Fibroblast of pulmonary artery (primary cell): ENCODE measurements at regions not wholly inside any gene's neighbourhood (a gene's known extent, or its start where the extent isn't known, plus 50 kb on each side); places are given as distances from the start of the nearest gene placed in this dataset.
A peak's percentile ranks its signal among the peaks of the same experiment; 100 is the strongest.

ENCODE experiments used
- DNase-seq: peaks from one replicate; pipeline ENCODE4 v3.0.0-alpha.2; 2010; ENCODE audit warnings: low read depth
- H3K4me3 ChIP-seq: replicated peaks from 2 replicates; pipeline ENCODE4 v1.5.1; 2011; ENCODE audit warnings: low read depth, mild to moderate bottlenecking, control low read depth, low read length, moderate library complexity
- TF ChIP-seq, protein P1 (sequence below): IDR thresholded peaks from 2 replicates; pipeline ENCODE4 v1.5.1; 2011; ENCODE audit warnings: mild to moderate bottlenecking, control low read depth, low read length, inconsistent platforms; ENCODE audit errors: missing control alignments

- H3K4me3 ChIP-seq, result no peak overlapping the region
- TF ChIP-seq, protein P1, sequence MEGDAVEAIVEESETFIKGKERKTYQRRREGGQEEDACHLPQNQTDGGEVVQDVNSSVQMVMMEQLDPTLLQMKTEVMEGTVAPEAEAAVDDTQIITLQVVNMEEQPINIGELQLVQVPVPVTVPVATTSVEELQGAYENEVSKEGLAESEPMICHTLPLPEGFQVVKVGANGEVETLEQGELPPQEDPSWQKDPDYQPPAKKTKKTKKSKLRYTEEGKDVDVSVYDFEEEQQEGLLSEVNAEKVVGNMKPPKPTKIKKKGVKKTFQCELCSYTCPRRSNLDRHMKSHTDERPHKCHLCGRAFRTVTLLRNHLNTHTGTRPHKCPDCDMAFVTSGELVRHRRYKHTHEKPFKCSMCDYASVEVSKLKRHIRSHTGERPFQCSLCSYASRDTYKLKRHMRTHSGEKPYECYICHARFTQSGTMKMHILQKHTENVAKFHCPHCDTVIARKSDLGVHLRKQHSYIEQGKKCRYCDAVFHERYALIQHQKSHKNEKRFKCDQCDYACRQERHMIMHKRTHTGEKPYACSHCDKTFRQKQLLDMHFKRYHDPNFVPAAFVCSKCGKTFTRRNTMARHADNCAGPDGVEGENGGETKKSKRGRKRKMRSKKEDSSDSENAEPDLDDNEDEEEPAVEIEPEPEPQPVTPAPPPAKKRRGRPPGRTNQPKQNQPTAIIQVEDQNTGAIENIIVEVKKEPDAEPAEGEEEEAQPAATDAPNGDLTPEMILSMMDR, result no peak
- DNase-seq, result no peak
Observed at GRCh38 chr3:111244760-111245159, 173.1 kb downstream of the NECTIN3 start.

DNA sequence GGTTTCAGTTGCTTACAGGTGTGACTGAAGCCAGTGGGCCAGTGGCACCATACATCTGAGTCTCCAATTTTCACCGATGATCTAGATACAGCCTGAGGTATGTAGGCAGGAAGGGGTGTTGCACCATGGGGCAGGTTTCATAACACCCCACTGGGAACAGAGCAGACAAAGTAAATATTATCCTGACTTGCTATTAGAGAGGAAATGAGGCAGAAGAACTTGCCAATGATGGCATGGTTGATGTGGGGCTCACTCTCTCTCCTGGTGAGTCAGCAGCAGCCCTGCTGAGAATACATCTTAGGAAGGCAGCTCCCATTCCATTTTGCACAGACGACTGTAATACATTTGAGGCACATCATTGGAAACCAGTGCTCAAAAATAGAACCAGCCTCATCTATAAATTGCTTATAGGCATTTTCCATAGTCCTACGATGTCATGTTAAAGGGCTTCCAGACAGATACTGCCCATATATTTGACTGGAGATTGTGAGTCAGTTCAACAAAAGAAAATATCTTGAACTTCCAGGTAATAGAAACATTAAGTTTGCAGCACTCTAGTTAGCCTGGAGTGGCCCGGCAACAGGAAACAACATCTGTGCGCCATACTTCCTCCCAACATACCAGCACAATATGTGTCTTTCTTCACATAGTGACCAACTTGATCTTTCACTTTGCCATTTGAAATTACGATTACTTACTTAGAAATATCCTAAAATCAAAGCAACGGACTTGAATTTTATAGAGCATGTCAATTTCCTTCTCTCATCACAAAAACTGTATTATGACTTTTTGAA is 175.5 kb downstream of the NECTIN3 start:
- TF ChIP-seq, protein P1, result no peak
- DNase-seq, result peak; percentile 65

DNA sequence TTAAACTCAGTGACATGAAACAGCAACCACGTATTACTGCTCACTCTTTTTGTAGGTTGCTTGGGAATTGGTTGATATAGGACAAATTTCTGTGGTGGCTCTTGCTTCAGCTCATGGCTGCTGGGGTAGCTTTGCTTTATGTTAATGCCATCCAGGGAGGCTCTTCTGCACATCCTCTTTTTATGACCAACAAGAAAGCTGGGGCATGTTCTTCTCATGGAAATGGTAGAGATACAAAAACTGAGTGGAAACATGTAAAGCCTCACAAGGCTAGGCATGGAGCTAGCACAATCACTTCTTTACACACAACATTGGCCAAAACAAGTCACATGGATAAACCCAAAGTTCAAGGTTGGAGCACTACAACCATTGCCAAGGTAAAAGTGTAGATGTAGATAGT is 176.8 kb downstream of the NECTIN3 start:
- no peak for DNase-seq
- H3K4me3 ChIP-seq, result no peak overlapping the region
- TF ChIP-seq, protein P1, result no peak

More for the DNA sequence above, 175.5 kb downstream of the NECTIN3 start:
- H3K4me3 ChIP-seq, result no peak overlapping the region

DNA sequence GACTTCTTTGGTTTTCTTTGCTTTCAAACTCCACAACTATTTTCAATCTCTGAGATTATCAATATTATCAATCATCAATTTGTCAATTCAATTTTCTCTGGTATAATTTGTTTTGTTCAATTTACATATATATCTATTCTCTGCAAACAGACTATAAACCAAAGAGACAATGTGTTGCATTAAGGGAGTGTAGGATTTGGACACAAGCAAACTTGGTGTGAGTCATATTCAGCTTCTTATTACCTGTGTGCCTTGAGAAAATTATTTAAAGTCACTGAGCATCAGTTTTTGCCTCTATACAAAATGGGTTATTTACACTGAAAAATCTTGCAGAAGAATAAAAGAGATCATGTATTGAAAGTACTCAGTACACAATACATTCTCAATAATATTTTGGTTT is 177.8 kb downstream of the NECTIN3 start:
- no peak overlapping the region for H3K4me3 ChIP-seq
- TF ChIP-seq, protein P1, result no peak

DNA sequence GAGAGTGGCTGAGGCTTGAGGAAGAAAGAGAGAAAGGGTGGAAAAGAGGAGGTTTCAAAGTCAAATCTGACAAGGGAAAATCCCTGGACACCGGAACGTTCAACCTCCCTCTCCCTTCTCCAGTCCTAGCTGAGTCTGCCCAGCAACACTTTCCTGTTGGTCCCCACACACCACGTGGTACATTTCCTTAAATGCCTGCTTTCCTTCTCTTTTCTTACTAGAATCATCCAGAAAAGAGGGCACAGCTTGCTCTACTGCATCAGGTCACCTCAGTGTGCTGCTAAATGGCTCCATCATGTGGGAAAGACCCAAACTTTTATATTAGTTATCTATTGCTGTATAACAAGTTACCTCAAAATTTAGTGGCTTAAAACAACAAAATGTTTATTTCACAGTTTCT is 181.2 kb downstream of the NECTIN3 start:
- no peak overlapping the region for H3K4me3 ChIP-seq
- DNase-seq, result peak; percentile 54
- TF ChIP-seq, protein P1, result no peak

More for the DNA sequence above, 177.8 kb downstream of the NECTIN3 start:
- DNase-seq, result no peak

DNA sequence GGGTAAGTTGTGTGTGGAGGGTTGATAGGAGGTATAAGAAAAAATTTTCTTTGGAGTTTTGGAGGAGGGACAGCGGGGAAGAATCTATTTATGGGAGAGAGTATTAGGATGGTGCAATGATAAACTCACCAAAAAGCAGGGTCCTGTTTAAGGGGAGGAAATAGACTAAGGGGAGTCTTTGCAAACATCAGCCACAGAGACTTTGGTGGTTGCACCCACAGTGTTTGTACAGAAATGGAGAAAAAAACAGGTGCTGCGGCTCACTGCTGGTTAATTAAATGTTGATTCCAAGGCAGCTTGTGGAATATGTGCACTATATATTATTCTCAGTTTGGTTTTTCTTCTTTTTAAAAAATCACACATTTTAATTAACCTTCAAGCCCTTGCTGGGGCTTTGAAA is 182.1 kb downstream of the NECTIN3 start:
- no peak for DNase-seq
- TF ChIP-seq, protein P1, result no peak

DNA sequence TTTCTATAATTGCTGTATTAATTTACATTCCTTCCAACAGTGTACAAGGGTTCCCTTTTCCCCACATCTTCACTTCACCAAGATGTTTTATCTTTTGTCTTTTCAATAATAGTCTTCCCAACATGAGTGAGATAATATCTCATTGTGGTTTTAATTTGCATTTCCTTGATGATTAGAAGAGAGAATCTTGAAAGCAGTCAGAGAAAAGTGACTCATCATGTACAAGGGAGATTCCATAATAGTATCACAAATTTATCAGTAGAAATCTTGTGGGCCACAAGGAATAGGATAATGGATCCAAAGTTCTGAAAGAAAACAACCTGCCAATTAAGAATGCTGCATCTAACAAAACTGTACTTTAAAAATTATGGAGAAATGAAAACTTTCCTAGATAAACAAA is 189.3 kb downstream of the NECTIN3 start:
- H3K4me3 ChIP-seq, result no peak overlapping the region
- DNase-seq, result no peak
- TF ChIP-seq, protein P1, result no peak

More for the DNA sequence above, 182.1 kb downstream of the NECTIN3 start:
- no peak overlapping the region for H3K4me3 ChIP-seq
